ENCODE measurements at regions not wholly inside any gene's neighbourhood (a gene's known extent, or its start where the extent isn't known, plus 50 kb on each side); places are given as distances from the start of the nearest gene placed in this dataset.
A peak's percentile ranks its signal among the peaks of the same experiment; 100 is the strongest.

DNA sequence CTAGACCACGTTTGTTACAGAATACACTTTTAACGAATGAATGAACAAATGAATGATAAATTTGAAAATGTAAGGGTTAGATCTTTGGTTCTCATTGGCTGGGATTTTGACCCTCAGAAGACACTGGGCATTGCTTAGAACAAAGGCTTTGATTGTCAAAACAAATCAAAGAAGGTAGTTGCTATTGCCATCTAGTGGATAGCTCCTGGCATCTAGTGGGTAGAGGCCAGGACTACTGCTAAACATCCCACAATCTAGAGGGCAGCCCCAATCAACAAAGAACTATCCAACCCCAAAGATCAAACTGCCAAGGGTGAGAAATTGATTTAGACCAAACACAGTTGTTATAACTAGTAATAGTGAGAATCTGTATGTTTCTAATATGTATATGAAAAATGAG, 552.3 kb downstream of the KCNJ3 start:
- Histone ChIP-seq H3K4me3 (ENCODE audit: low read depth, low read length) (no peak overlapping the region), H3K4me1 (no peaks in the 10 kb centered on the region), H3K36me3 (ENCODE audit: control insufficient read depth, insufficient read depth, low read length) (no peaks in the 10 kb centered on the region), H3K27me3 (replicated peaks; ENCODE audit: control insufficient read depth, insufficient read depth, low read length) (no peaks in the 10 kb centered on the region), H3K9me3 (no peaks in the 10 kb centered on the region)
- Mint-ChIP-seq H3K9me3 (ENCODE audit: unreplicated experiment) (no peaks in the 10 kb centered on the region), H3K4me3 (ENCODE audit: unreplicated experiment) (no peak overlapping the region), H3K27ac (ENCODE audit: unreplicated experiment) (no peak overlapping the region), H3K36me3 (ENCODE audit: insufficient read depth, unreplicated experiment) (no peaks in the 10 kb centered on the region), H3K27me3 (ENCODE audit: insufficient read depth, unreplicated experiment) (peaks cover 8% of the 10 kb centered on the region), H3K4me1 (ENCODE audit: low read depth, unreplicated experiment) (no peaks in the 10 kb centered on the region)
- TF ChIP-seq, protein P1, sequence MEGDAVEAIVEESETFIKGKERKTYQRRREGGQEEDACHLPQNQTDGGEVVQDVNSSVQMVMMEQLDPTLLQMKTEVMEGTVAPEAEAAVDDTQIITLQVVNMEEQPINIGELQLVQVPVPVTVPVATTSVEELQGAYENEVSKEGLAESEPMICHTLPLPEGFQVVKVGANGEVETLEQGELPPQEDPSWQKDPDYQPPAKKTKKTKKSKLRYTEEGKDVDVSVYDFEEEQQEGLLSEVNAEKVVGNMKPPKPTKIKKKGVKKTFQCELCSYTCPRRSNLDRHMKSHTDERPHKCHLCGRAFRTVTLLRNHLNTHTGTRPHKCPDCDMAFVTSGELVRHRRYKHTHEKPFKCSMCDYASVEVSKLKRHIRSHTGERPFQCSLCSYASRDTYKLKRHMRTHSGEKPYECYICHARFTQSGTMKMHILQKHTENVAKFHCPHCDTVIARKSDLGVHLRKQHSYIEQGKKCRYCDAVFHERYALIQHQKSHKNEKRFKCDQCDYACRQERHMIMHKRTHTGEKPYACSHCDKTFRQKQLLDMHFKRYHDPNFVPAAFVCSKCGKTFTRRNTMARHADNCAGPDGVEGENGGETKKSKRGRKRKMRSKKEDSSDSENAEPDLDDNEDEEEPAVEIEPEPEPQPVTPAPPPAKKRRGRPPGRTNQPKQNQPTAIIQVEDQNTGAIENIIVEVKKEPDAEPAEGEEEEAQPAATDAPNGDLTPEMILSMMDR (IDR thresholded peaks at IDR 0.05; ENCODE audit: insufficient read depth in 1 of 2, low read depth in 1 of 2, low read length in 1 of 2, severe bottlenecking in 1 of 2, unreplicated experiment in 1 of 2) = peak; percentile 17 to 24
- POLR2A ChIA-PET = no interaction called here
- CTCF ChIA-PET = interaction anchor here (1.1 kb wide), 1 partner anchor 60 kb away, joined by 5 read pairs; no protein-coding TSS in a partner anchor
- BruUV-seq (replicated peaks) = no TSS peak
- intact Hi-C loops (cut with micrococcal nuclease; ENCODE audit: unreplicated experiment) = no loop called here
- DNase-seq = peak in 1 of 2 experiments; percentile 12

DNA sequence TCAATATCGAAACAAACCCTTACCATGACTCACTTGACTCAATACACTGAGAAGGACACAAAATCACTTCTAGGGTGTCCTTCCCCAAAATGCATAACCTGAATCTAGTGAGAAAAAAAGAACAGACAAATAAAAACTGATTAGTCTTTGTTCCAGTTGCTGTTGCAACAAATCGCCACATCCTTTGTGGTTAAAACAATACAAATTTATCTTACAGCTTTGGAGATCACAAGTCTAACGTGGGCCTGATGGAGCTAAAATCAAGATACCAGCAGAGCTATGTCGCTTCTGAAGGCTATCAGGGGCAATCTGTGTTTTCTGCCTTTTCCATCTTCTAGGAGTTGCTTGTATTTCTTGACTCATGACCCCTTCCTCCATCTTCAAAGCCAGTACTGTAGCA, 541.7 kb downstream of the KCNJ3 start:
- BruUV-seq (replicated peaks) = no TSS peak
- intact Hi-C loops (cut with micrococcal nuclease; ENCODE audit: unreplicated experiment) = no loop called here
- Mint-ChIP-seq H3K27me3 (ENCODE audit: insufficient read depth, unreplicated experiment) (peaks cover 10% of the 10 kb centered on the region), H3K9me3 (ENCODE audit: unreplicated experiment) (no peaks in the 10 kb centered on the region), H3K4me3 (ENCODE audit: unreplicated experiment) (no peak overlapping the region), H3K27ac (ENCODE audit: unreplicated experiment) (no peak overlapping the region), H3K36me3 (ENCODE audit: insufficient read depth, unreplicated experiment) (no peaks in the 10 kb centered on the region), H3K4me1 (ENCODE audit: low read depth, unreplicated experiment) (no peaks in the 10 kb centered on the region)
- H3K27me3 ChIP-seq (replicated peaks; ENCODE audit: control insufficient read depth, insufficient read depth, low read length) = no peaks in the 10 kb centered on the region
- no peaks in the 10 kb centered on the region for H3K9me3 ChIP-seq
- no peak overlapping the region for H3K4me3 ChIP-seq (ENCODE audit: low read depth, low read length)
- CTCF ChIA-PET = no interaction called here
- DNase-seq = no peak
- TF ChIP-seq, protein P1 (IDR thresholded peaks at IDR 0.05; ENCODE audit: insufficient read depth in 1 of 2, low read depth in 1 of 2, low read length in 1 of 2, severe bottlenecking in 1 of 2, unreplicated experiment in 1 of 2) = no peak
- no peaks in the 10 kb centered on the region for H3K4me1 ChIP-seq
- no peaks in the 10 kb centered on the region for H3K36me3 ChIP-seq (ENCODE audit: control insufficient read depth, insufficient read depth, low read length)
- POLR2A ChIA-PET = no interaction called here

DNA sequence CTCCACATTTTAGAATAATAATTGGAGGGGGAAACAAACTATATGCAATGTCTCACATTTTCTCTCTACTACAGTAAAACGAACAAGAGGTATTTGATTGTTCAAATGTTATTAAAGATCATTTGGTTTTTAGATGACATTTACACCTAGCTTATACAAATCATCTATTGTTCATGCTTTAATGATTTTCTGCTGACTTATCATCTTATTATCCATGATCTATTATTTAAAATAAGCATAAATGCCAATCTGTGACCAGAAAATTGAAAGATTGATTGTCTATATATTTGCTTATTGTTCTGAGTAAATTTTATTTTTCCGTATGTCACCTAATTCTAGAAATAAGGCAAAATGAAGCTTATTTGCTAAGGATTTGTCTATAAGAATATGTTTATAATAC, 537.2 kb downstream of the KCNJ3 start:
- Mint-ChIP-seq H3K9me3 (ENCODE audit: unreplicated experiment) (no peaks in the 10 kb centered on the region), H3K27ac (ENCODE audit: unreplicated experiment) (no peak overlapping the region)
- POLR2A ChIA-PET = no interaction called here

More for the DNA sequence above, 537.2 kb downstream of the KCNJ3 start:
- TF ChIP-seq, protein P1 (IDR thresholded peaks at IDR 0.05; ENCODE audit: insufficient read depth in 1 of 2, low read depth in 1 of 2, low read length in 1 of 2, severe bottlenecking in 1 of 2, unreplicated experiment in 1 of 2) = no peak
- H3K4me3 ChIP-seq (ENCODE audit: low read depth, low read length) = no peak overlapping the region
- intact Hi-C loops (cut with micrococcal nuclease; ENCODE audit: unreplicated experiment) = no loop called here
- CTCF ChIA-PET = no interaction called here
- no peak for DNase-seq
- no peak overlapping the region for H3K4me3 Mint-ChIP-seq (ENCODE audit: unreplicated experiment)
- no TSS peak for BruUV-seq (replicated peaks)
- no peaks in the 10 kb centered on the region for H3K4me1 Mint-ChIP-seq (ENCODE audit: low read depth, unreplicated experiment)
- no peaks in the 10 kb centered on the region for H3K36me3 Mint-ChIP-seq (ENCODE audit: insufficient read depth, unreplicated experiment)
- H3K27me3 Mint-ChIP-seq (ENCODE audit: insufficient read depth, unreplicated experiment) = peaks cover 6% of the 10 kb centered on the region
- no peaks in the 10 kb centered on the region for H3K36me3 ChIP-seq (ENCODE audit: control insufficient read depth, insufficient read depth, low read length)
- no peaks in the 10 kb centered on the region for H3K9me3 ChIP-seq
- H3K27me3 ChIP-seq (replicated peaks; ENCODE audit: control insufficient read depth, insufficient read depth, low read length) = no peaks in the 10 kb centered on the region
- H3K4me1 ChIP-seq = no peaks in the 10 kb centered on the region

Data from Caco-2 (cell line).